SW 1271 (cell line): ENCODE measurements at regions not wholly inside any gene's neighbourhood (a gene's known extent, or its start where the extent isn't known, plus 50 kb on each side); places are given as distances from the start of the nearest gene placed in this dataset.
"Not testable (repeated sequence)": the region's sequence is repeated elsewhere in the genome, so short reads cannot be mapped to it uniquely, and the experiment has no call there.

Experiments used
- DNase-seq, 2 experiments: peaks; one replicate each; lab custom pipeline; 2025; lab: John Stamatoyannopoulos, UW

DNA sequence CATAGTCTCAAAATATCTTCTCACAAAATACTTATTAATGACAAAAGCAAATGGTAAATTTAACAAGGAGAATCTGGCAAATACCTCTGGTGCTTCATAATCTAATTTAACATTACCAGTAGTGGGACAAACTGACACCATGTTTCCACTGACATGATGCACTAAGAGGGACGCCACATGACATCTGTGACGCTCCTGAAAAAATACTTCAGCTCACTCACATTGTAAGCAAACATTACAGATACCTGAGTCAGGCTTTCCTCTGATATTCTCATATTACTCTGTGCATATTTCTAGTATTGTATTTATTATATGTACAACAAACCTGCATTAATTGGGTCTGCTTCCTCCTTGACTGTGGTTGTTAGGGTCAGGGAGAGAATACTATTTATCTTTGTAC is 56.7 kb upstream of the OSMR start:
- DNase-seq: no peak

DNA sequence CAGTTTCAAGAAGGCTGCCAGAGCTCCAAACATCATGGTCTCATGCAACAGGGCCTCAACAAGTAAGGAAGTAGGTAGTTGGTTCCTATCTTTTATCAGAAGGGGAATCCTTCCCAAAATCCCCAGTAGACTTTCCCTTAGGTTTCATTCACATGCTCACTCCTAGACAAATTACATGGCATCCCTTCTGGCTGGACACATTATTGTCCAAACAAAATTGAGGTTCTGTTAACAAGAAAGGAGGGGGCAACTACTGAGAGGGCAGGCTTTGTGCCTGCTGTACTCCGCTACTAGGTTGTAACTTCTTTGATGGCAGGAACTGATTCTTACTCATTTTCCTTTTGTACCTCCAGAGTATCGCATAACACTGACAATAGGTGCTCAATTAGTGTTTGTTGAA is 56.0 kb upstream of the OSMR start:
- DNase-seq: no peak

DNA sequence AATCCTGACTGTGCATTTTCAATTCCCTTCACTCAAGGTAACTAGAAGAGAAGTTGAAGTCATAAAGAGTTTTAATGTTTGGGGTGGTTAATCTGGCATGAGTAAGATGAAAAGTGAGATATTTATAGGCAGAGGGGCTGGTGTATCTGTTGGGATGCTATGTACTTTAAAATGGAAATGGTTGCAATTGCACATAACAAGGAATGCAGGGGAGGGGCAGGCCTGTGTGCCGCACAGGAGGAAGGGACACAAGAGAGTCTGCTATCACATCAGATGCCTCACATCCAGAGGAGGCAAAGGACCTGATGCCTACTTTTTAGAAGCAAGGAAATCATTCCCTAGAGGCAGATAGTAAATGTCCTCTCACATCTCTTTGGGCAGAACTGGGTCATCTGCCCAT is 55.5 kb upstream of the OSMR start:
- DNase-seq: no peak

DNA sequence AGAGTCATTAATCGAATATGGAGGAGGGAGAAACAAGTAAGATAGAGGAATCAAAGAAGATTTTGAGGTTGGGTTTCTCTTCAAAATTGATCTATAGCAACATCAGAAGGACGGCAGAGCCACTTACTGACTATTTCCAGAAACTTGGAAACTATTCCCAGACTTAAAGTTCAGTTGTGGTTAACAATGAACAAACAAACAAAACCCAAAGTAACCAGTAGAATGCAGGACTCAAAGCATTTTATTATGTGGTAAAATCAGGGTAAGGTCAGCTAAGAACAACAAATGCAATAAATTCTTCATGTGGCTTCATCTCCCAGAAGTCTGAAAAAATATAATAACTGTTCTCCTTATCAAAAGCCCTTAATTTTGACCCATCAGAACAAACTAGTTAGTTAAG is 54.9 kb upstream of the OSMR start:
- no peak for DNase-seq

DNA sequence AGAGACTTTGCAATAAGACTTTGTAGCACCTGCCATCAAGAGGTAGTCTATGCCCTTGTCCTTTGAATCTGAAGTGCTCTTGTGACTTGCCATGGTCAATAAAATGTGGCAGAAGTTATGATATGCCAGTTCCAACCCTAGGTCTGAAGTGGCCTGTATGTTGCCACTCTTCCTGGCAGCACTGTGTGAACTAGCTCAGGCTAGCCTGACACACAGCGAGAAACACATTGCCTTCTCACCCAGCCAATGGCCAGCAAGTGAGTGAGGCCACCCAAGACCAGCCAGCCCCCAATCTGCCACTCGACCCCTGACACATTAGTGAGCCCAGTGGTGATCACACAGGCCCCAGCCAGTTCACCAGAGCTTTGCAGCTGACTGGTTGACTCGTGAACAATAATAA is 52.7 kb upstream of the OSMR start:
- DNase-seq: no peak

DNA sequence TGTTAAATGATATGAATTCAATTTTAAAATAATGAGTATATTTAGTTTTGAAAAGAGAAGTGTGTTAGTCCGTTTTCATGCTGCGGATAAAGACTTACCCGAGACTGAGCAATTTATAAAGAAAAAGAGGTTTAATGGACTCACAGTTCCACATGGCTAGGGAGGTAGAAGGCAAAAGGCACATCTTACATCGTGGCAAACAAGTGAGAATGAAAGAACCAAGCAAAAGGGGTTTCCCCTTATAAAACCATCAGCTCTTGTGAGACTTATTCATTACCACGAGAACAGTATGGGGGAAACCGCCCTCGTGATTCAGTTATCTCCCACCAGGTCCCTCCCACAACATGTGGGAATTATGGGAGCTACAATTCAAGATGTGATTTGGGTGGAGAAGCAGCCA is 51.8 kb upstream of the OSMR start:
- DNase-seq: not testable (repeated sequence)

DNA sequence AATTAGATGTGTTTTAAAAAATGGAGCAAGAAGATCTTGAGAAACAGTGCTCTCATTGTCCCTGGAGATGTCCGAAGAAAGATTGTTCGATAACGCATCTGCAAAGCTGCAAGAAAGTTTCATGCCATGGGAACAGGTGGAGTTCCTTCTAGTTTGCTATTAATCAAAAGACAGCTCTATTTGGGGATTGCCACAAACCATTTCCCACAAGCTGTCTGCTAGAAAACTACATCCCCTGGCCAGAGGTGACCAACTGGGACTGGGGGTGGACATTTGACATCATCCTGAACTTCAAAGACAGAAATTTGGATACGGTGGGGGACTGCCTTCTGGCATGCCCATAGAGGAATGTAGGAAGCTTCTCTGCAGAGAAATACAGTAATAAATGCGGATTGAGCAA is 50.8 kb upstream of the OSMR start:
- DNase-seq: no peak

DNA sequence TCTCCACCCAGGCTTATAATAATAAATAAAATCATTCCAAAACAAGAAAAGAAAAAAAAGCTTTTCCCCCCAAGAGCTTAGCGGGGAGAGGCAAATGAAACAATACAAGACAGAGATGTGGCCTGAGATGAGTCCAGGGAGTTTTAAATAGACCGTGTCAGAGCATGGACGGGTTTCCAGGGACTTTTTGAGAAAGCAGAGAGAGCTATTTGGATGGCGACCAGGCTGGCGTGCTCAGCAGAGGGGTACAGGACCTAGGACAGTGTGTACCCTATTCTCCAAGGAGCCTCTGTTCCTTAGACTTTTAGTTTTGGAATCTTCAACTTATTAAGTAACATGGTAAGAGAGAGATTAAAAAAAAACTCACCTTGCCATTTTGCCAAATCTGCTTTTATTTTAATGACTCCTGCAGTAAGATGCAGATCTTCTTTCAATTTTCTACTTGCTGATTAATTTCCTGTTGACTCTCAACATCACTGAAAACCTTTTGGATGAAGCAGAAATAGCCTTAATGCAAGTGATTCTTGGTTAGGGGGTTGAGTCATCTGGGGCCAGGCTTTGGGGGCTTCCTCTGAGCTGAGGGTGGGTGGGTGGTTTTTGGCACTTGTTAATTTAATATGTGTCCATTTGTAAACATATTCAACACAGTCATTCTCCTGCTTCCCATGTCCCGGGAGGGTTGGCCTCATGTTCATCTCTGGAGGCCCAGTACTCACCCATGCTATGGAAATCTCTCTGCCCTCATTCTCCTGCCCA is 49.6 kb upstream of the OSMR start:
- no peak for DNase-seq
